ENCODE measurements at regions not wholly inside any gene's neighbourhood (a gene's known extent, or its start where the extent isn't known, plus 50 kb on each side); places are given as distances from the start of the nearest gene placed in this dataset.

DNA sequence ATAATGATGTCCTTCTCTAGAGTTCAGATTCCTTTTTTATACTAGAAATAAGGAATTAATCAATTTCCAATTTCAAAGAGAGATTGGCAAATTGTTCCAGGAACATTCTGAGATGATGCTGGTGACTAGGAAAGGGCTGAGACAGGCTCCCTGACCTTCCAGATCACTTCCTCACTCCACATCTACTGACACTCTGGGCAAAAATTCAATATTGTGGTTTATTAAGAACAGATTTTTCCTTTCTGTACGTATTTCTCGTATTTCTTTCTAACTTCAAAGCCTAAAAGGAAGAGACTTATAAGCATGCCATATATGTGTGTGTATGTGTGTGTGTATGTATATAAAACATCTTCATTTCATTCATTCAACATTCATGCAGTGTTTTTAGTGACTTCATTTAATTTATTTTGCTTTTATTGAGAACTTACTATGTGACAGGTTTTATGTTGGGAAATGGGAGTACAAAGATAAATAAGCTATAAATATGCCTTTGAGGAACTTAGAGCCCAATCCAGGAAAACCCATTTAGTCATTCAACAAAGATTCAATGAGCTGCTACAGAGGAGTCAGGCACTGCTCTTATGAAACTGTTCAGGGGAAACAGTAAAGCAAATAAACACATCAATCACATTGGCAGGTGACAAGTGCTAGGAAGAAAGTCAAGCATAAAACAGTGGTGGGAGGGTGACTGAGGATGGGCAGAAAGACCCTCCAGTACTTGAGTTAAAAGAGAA, 137.9 kb downstream of the RDH14 start:
- Histone ChIP-seq H3K4me1 (ENCODE audit: control insufficient read depth in 2 of 2, insufficient read depth in 2 of 2, low read length in 2 of 2) (no peaks in the 10 kb centered on the region), H2AFZ (ENCODE audit: insufficient read depth, low read depth, low read length, poor library complexity, severe bottlenecking) (no peak overlapping the region), H3K27me3 (replicated peaks in 1 of 4; ENCODE audit: control extremely low read depth in 1 of 4, control insufficient read depth in 3 of 4, insufficient read depth in 4 of 4, low read length in 3 of 4) (peaks cover 0 to 5% (median 0%) of the 10 kb centered on the region in 4 experiments), H3K4me3 (ENCODE audit: control extremely low read depth in 1 of 5, extremely low read depth in 1 of 5, insufficient read depth in 1 of 5, low read depth in 2 of 5, low read length in 4 of 5) (no peak overlapping the region), H3K36me3 (replicated peaks in 1 of 2; ENCODE audit: control extremely low read depth in 1 of 2, control insufficient read depth in 1 of 2, extremely low read depth in 1 of 2, insufficient read depth in 2 of 2, low read length in 1 of 2) (no peaks in the 10 kb centered on the region), H3K9me3 (ENCODE audit: control extremely low read depth in 1 of 3, control insufficient read depth in 2 of 3, insufficient read depth in 1 of 3, low read length in 2 of 3) (no peaks in the 10 kb centered on the region), H3K9ac (ENCODE audit: low read length) (no peak overlapping the region), H3K27ac (ENCODE audit: low read length in 2 of 2) (no peak overlapping the region), H4K20me1 (ENCODE audit: control insufficient read depth, insufficient read depth, low read length, poor library complexity, severe bottlenecking) (no peaks in the 10 kb centered on the region), H3K79me2 (ENCODE audit: control insufficient read depth, insufficient read depth, low read length) (no peaks in the 10 kb centered on the region), H3K4me2 (replicated peaks; ENCODE audit: low read depth, low read length, poor library complexity, severe bottlenecking) (no peak overlapping the region)
- TF ChIP-seq EZH2 (IDR thresholded peaks at IDR 0.05; ENCODE audit: borderline replicate concordance, insufficient read depth, low read depth, low read length, poor library complexity, severe bottlenecking), result no peak
- TF ChIP-seq, protein P1, sequence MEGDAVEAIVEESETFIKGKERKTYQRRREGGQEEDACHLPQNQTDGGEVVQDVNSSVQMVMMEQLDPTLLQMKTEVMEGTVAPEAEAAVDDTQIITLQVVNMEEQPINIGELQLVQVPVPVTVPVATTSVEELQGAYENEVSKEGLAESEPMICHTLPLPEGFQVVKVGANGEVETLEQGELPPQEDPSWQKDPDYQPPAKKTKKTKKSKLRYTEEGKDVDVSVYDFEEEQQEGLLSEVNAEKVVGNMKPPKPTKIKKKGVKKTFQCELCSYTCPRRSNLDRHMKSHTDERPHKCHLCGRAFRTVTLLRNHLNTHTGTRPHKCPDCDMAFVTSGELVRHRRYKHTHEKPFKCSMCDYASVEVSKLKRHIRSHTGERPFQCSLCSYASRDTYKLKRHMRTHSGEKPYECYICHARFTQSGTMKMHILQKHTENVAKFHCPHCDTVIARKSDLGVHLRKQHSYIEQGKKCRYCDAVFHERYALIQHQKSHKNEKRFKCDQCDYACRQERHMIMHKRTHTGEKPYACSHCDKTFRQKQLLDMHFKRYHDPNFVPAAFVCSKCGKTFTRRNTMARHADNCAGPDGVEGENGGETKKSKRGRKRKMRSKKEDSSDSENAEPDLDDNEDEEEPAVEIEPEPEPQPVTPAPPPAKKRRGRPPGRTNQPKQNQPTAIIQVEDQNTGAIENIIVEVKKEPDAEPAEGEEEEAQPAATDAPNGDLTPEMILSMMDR (IDR thresholded peaks at IDR 0.05), result no peak
- Mint-ChIP-seq H3K9me3 (ENCODE audit: insufficient read depth) (no peaks in the 10 kb centered on the region), H3K27me3 (peaks cover 18% of the 10 kb centered on the region), H3K4me1 (no peaks in the 10 kb centered on the region), H3K27ac (no peak overlapping the region), H3K4me3 (no peak overlapping the region)
- CTCF ChIA-PET, result no interaction called here
- POLR2A ChIA-PET, result no interaction called here
- WGBS (ENCODE audit: insufficient coverage), result no CpG with 5 or more reads among the region's 2 CpGs
- intact Hi-C loops (cut with micrococcal nuclease), result no loop called here
- ATAC-seq (ENCODE audit: low read depth) (no peak), DNase-seq (no peak)

DNA sequence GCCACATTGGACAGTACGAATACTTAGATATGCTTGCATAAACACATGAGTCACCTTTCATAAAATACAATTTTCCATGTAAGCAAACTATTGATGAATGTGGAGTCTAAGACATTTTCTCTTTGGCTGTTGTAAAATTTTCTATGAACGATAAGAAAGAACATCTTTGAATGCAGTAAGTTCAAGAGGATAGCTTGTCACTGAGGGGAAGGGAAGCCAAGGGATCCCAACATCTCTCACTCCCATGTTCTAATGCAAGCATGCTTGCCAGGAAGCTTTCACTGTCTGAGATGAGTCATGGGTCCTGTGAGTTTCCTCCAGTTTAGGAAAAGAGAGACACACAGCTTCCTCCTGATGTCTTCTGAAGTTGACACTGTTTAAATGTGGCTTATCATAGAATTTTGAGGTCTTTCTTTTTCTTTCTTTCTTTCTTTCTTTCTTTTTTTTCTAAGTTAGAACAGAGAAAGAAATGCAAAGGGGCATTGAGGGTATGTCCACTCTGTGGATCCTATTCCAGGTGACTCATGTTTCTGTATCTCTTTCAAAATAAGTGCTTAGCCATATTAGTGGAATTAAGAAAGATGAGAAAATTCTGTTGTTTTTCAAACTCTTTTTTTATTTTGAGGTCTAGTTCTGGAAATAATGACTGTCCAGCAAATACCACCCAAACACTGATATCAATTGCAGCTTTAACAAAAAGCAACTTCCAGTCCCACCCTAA, 146.6 kb downstream of the RDH14 start:
- POLR2A ChIA-PET, result no interaction called here
- TF ChIP-seq EZH2 (IDR thresholded peaks at IDR 0.05; ENCODE audit: borderline replicate concordance, insufficient read depth, low read depth, low read length, poor library complexity, severe bottlenecking), result no peak
- TF ChIP-seq, protein P1 (IDR thresholded peaks at IDR 0.05), result no peak
- no peak overlapping the region for H3K27ac ChIP-seq (ENCODE audit: low read length in 2 of 2)
- H2AFZ ChIP-seq (ENCODE audit: insufficient read depth, low read depth, low read length, poor library complexity, severe bottlenecking), result no peak overlapping the region
- no peaks in the 10 kb centered on the region for H3K79me2 ChIP-seq (ENCODE audit: control insufficient read depth, insufficient read depth, low read length)
- no peaks in the 10 kb centered on the region for H3K27me3 ChIP-seq (replicated peaks in 1 of 4; ENCODE audit: control extremely low read depth in 1 of 4, control insufficient read depth in 3 of 4, insufficient read depth in 4 of 4, low read length in 3 of 4)
- no peak overlapping the region for H3K4me2 ChIP-seq (replicated peaks; ENCODE audit: low read depth, low read length, poor library complexity, severe bottlenecking)
- ATAC-seq (ENCODE audit: low read depth) (no peak), DNase-seq (no peak)
- intact Hi-C loops (cut with micrococcal nuclease), result no loop called here
- Mint-ChIP-seq H3K4me3 (no peak overlapping the region), H3K9me3 (ENCODE audit: insufficient read depth) (no peaks in the 10 kb centered on the region), H3K27ac (no peak overlapping the region), H3K27me3 (peaks cover 19% of the 10 kb centered on the region), H3K4me1 (no peaks in the 10 kb centered on the region)
- CTCF ChIA-PET, result no interaction called here
- 100% methylated on average over 1 of the region's 2 CpGs for WGBS (ENCODE audit: insufficient coverage)
- no peak overlapping the region for H3K9ac ChIP-seq (ENCODE audit: low read length)
- H3K4me3 ChIP-seq (ENCODE audit: control extremely low read depth in 1 of 5, extremely low read depth in 1 of 5, insufficient read depth in 1 of 5, low read depth in 2 of 5, low read length in 4 of 5), result no peak overlapping the region
- no peaks in the 10 kb centered on the region for H4K20me1 ChIP-seq (ENCODE audit: control insufficient read depth, insufficient read depth, low read length, poor library complexity, severe bottlenecking)
- no peaks in the 10 kb centered on the region for H3K36me3 ChIP-seq (replicated peaks in 1 of 2; ENCODE audit: control extremely low read depth in 1 of 2, control insufficient read depth in 1 of 2, extremely low read depth in 1 of 2, insufficient read depth in 2 of 2, low read length in 1 of 2)
- H3K9me3 ChIP-seq (ENCODE audit: control extremely low read depth in 1 of 3, control insufficient read depth in 2 of 3, insufficient read depth in 1 of 3, low read length in 2 of 3), result no peaks in the 10 kb centered on the region
- no peaks in the 10 kb centered on the region for H3K4me1 ChIP-seq (ENCODE audit: control insufficient read depth in 2 of 2, insufficient read depth in 2 of 2, low read length in 2 of 2)

Measured in B cell (primary cell).